GM19455 (cell line): ENCODE measurements at regions not wholly inside any gene's neighbourhood (a gene's known extent, or its start where the extent isn't known, plus 50 kb on each side); places are given as distances from the start of the nearest gene placed in this dataset.
"Not testable (repeated sequence)": the region's sequence is repeated elsewhere in the genome, so short reads cannot be mapped to it uniquely, and the experiment has no call there.

Source experiments
- ATAC-seq: cut with Tn5 transposase; IDR thresholded peaks from one replicate; pipeline ENCODE4 v1.9.1; 2021; ENCODE audit not compliant: unreplicated experiment

- ATAC-seq: no peak
Observed at GRCh38 chr1:55813618-55814017, 598.5 kb upstream of the USP24 start.

GRCh38 chr1:55812281-55812680 is 597.1 kb upstream of the USP24 start:
- no peak for ATAC-seq

GRCh38 chr1:55808263-55808662 is 593.1 kb upstream of the USP24 start:
- no peak for ATAC-seq

GRCh38 chr1:55803429-55803828 is 588.3 kb upstream of the USP24 start:
- no peak for ATAC-seq

GRCh38 chr1:55801481-55801880 is 586.3 kb upstream of the USP24 start:
- no peak for ATAC-seq

GRCh38 chr1:55800503-55800902 is 585.3 kb upstream of the USP24 start:
- no peak for ATAC-seq

- no peak for ATAC-seq
Observed at GRCh38 chr1:55793856-55794255, 578.7 kb upstream of the USP24 start.

- no peak for ATAC-seq
Observed at GRCh38 chr1:55792870-55793269, 577.7 kb upstream of the USP24 start.

GRCh38 chr1:55789466-55789865 is 574.3 kb upstream of the USP24 start:
- no peak for ATAC-seq

GRCh38 chr1:55786396-55786795 is 571.2 kb upstream of the USP24 start:
- ATAC-seq: no peak

- ATAC-seq: not testable (repeated sequence)
Observed at GRCh38 chr1:55784941-55785450, 569.8 kb upstream of the USP24 start.

GRCh38 chr1:55781944-55782482 is 566.8 kb upstream of the USP24 start:
- ATAC-seq: no peak

GRCh38 chr1:55781003-55781402 is 565.8 kb upstream of the USP24 start:
- no peak for ATAC-seq

- no peak for ATAC-seq
Observed at GRCh38 chr1:55777545-55777944, 562.4 kb upstream of the USP24 start.

GRCh38 chr1:55775007-55775406 is 559.8 kb upstream of the USP24 start:
- no peak for ATAC-seq

GRCh38 chr1:55774446-55774845 is 559.3 kb upstream of the USP24 start:
- no peak for ATAC-seq

- ATAC-seq: no peak
Observed at GRCh38 chr1:55773211-55773940, 558.2 kb upstream of the USP24 start.

- ATAC-seq: no peak
Observed at GRCh38 chr1:55768327-55768952, 553.3 kb upstream of the USP24 start.

GRCh38 chr1:55767171-55767570 is 552.0 kb upstream of the USP24 start:
- ATAC-seq: no peak

- not testable (repeated sequence) for ATAC-seq
Observed at GRCh38 chr1:55765505-55765904, 550.3 kb upstream of the USP24 start.

GRCh38 chr1:55751776-55752175 is 536.6 kb upstream of the USP24 start:
- no peak for ATAC-seq

GRCh38 chr1:55750628-55750995 is 535.4 kb upstream of the USP24 start:
- ATAC-seq: no peak
